ENCODE measurements at regions not wholly inside any gene's neighbourhood (a gene's known extent, or its start where the extent isn't known, plus 50 kb on each side); places are given as distances from the start of the nearest gene placed in this dataset.

DNA sequence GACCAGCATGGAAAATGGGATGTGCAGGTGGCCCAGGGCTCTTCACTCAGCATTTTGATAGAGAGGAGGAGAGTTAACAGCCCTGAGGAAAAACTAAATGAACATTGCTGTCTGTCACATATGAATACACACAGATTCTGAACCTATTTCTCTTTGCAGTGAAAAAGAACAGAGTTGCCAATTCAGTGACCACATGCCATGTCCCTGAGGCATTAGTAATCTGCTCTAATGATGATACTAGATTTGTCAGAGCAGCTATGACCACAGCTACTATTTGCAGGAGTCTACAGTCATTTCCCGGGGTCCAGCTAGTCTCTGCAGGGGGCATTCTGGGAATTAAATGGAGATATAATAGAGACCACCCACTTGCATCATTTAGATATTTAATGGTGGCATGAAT, 267.6 kb downstream of the TMX3 start:
- no peaks in the 10 kb centered on the region for H3K27me3 ChIP-seq (ENCODE audit: insufficient read depth, poor library complexity, severe bottlenecking)
- no peaks in the 10 kb centered on the region for H3K36me3 ChIP-seq (ENCODE audit: low read depth)
- H3K4me1 ChIP-seq (ENCODE audit: insufficient read depth, poor library complexity, severe bottlenecking): peaks cover 9% of the 10 kb centered on the region
- ATAC-seq (ENCODE audit: low read depth): no peak
- DNase-seq (ENCODE audit: low spot score): no peak
- TF ChIP-seq, protein P1, sequence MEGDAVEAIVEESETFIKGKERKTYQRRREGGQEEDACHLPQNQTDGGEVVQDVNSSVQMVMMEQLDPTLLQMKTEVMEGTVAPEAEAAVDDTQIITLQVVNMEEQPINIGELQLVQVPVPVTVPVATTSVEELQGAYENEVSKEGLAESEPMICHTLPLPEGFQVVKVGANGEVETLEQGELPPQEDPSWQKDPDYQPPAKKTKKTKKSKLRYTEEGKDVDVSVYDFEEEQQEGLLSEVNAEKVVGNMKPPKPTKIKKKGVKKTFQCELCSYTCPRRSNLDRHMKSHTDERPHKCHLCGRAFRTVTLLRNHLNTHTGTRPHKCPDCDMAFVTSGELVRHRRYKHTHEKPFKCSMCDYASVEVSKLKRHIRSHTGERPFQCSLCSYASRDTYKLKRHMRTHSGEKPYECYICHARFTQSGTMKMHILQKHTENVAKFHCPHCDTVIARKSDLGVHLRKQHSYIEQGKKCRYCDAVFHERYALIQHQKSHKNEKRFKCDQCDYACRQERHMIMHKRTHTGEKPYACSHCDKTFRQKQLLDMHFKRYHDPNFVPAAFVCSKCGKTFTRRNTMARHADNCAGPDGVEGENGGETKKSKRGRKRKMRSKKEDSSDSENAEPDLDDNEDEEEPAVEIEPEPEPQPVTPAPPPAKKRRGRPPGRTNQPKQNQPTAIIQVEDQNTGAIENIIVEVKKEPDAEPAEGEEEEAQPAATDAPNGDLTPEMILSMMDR (IDR thresholded peaks at IDR 0.05; ENCODE audit: poor library complexity, severe bottlenecking): no peak
- H3K9me3 ChIP-seq (ENCODE audit: severe bottlenecking): no peaks in the 10 kb centered on the region
- no peak overlapping the region for H3K27ac ChIP-seq (ENCODE audit: poor library complexity, severe bottlenecking)
- H3K4me3 ChIP-seq (ENCODE audit: severe bottlenecking): no peak overlapping the region

DNA sequence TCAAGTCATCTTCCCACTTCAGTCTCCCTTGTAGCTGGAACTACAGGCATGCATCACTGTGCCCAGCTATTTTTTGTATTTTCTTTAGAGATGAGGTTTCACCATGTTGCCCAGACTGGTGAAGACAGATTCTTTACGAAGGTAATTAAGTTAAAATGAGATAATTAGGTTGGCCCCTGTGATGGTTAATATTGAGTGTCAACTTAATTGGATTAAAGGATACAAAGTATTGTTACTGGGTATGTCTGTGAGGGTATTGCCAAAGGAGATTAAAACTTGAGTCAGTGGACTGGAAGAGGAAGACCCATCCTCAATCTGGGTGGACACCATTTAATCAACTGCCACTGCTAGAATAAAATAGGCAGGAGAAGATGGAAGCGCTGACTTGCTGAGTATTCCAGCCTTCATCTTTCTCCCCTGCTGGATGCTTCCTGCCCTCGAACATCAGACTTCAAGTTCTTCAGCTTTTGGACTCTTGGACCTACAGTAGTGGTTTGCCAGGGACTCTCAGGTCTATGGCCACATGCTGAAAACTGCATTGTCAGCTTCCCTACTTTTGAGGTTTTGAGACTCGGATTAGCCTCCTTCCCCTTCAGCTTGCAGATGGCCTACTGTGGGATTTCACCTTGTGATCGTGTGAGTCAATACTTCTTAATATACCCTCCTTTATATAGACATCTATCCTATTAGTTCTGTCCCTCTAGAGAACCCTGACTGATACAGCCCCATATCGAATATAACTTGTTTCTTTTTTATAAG, 269.1 kb downstream of the TMX3 start:
- H3K27ac ChIP-seq (ENCODE audit: poor library complexity, severe bottlenecking): no peak overlapping the region
- peaks cover 9% of the 10 kb centered on the region for H3K4me1 ChIP-seq (ENCODE audit: insufficient read depth, poor library complexity, severe bottlenecking)
- DNase-seq (ENCODE audit: low spot score) (no peak), ATAC-seq (ENCODE audit: low read depth) (no peak)
- H3K4me3 ChIP-seq (ENCODE audit: severe bottlenecking): no peak overlapping the region
- H3K36me3 ChIP-seq (ENCODE audit: low read depth): no peaks in the 10 kb centered on the region
- H3K27me3 ChIP-seq (ENCODE audit: insufficient read depth, poor library complexity, severe bottlenecking): no peaks in the 10 kb centered on the region
- no peaks in the 10 kb centered on the region for H3K9me3 ChIP-seq (ENCODE audit: severe bottlenecking)
- TF ChIP-seq, protein P1 (IDR thresholded peaks at IDR 0.05; ENCODE audit: poor library complexity, severe bottlenecking): no peak

DNA sequence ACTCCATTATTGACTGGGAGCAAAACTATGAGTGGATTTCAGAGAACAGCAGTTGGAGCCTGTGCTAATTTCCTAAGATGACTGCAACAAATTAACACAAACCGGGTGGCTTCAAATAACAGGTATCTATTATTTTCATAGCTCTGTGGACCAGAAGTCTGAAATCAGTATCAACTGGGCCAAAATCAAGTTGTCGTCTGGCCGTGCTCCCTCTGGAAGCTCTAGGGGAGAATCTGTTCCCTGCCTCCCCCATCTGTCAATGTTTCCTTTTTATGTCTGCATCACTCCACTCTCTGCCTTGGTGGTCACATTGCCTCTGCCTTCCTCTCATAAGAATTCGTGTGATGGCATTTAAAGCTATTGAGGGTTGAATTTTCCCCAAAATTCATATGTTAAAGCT, 269.8 kb downstream of the TMX3 start:
- no peak for ATAC-seq (ENCODE audit: low read depth)
- no peaks in the 10 kb centered on the region for H3K27me3 ChIP-seq (ENCODE audit: insufficient read depth, poor library complexity, severe bottlenecking)
- no peak for DNase-seq (ENCODE audit: low spot score)
- TF ChIP-seq, protein P1 (IDR thresholded peaks at IDR 0.05; ENCODE audit: poor library complexity, severe bottlenecking): no peak
- no peak overlapping the region for H3K27ac ChIP-seq (ENCODE audit: poor library complexity, severe bottlenecking)
- H3K9me3 ChIP-seq (ENCODE audit: severe bottlenecking): no peaks in the 10 kb centered on the region
- H3K36me3 ChIP-seq (ENCODE audit: low read depth): no peaks in the 10 kb centered on the region
- no peak overlapping the region for H3K4me3 ChIP-seq (ENCODE audit: severe bottlenecking)
- peaks cover 9% of the 10 kb centered on the region for H3K4me1 ChIP-seq (ENCODE audit: insufficient read depth, poor library complexity, severe bottlenecking)

GRCh38 chr18:68441241-68441640, 273.7 kb downstream of the TMX3 start:
- ATAC-seq (ENCODE audit: low read depth): no peak
- H3K27ac ChIP-seq (ENCODE audit: poor library complexity, severe bottlenecking): no peak overlapping the region
- no peak overlapping the region for H3K4me3 ChIP-seq (ENCODE audit: severe bottlenecking)
- H3K27me3 ChIP-seq (ENCODE audit: insufficient read depth, poor library complexity, severe bottlenecking): no peaks in the 10 kb centered on the region
- DNase-seq (ENCODE audit: low spot score): no peak
- TF ChIP-seq, protein P1 (IDR thresholded peaks at IDR 0.05; ENCODE audit: poor library complexity, severe bottlenecking): no peak
- no peaks in the 10 kb centered on the region for H3K9me3 ChIP-seq (ENCODE audit: severe bottlenecking)
- H3K36me3 ChIP-seq (ENCODE audit: low read depth): no peaks in the 10 kb centered on the region
- H3K4me1 ChIP-seq (ENCODE audit: insufficient read depth, poor library complexity, severe bottlenecking): peaks cover 7% of the 10 kb centered on the region

- ATAC-seq (ENCODE audit: low read depth) (no peak), DNase-seq (ENCODE audit: low spot score) (no peak)
- H3K27me3 ChIP-seq (ENCODE audit: insufficient read depth, poor library complexity, severe bottlenecking): no peaks in the 10 kb centered on the region
- no peak overlapping the region for H3K27ac ChIP-seq (ENCODE audit: poor library complexity, severe bottlenecking)
- no peak overlapping the region for H3K4me3 ChIP-seq (ENCODE audit: severe bottlenecking)
- TF ChIP-seq, protein P1 (IDR thresholded peaks at IDR 0.05; ENCODE audit: poor library complexity, severe bottlenecking): no peak
- peaks cover 8% of the 10 kb centered on the region for H3K4me1 ChIP-seq (ENCODE audit: insufficient read depth, poor library complexity, severe bottlenecking)
- no peaks in the 10 kb centered on the region for H3K9me3 ChIP-seq (ENCODE audit: severe bottlenecking)
- H3K36me3 ChIP-seq (ENCODE audit: low read depth): no peaks in the 10 kb centered on the region
These were observed 274.5 kb downstream of the TMX3 start for GRCh38 chr18:68440433-68440832.

All from RWPE2 (cell line).